Loucy (cell line): ENCODE measurements at regions not wholly inside any gene's neighbourhood (a gene's known extent, or its start where the extent isn't known, plus 50 kb on each side); places are given as distances from the start of the nearest gene placed in this dataset.

Experiments used
- CTCF ChIP-seq: fragments of 200-600 bp; sonication (generic); conservative IDR thresholded peaks from 2 replicates; pipeline ENCODE4 v1.5.1; 2014; ENCODE audit warnings: mild to moderate bottlenecking, antibody characterized with exemption, low read length
- EZH2phosphoT487 ChIP-seq: fragments of 200-600 bp; IDR thresholded peaks from 2 replicates; pipeline ENCODE4 v1.6.1; 2018; ENCODE audit warnings: antibody characterized with exemption, mild to moderate bottlenecking, moderate library complexity, borderline replicate concordance

GRCh38 chr7:52851547-52851946, 183.9 kb upstream of the POM121L12 start:
- TF ChIP-seq CTCF (no peak), EZH2phosphoT487 (no peak)
